ENCODE measurements at regions not wholly inside any gene's neighbourhood (a gene's known extent, or its start where the extent isn't known, plus 50 kb on each side); places are given as distances from the start of the nearest gene placed in this dataset.

DNA sequence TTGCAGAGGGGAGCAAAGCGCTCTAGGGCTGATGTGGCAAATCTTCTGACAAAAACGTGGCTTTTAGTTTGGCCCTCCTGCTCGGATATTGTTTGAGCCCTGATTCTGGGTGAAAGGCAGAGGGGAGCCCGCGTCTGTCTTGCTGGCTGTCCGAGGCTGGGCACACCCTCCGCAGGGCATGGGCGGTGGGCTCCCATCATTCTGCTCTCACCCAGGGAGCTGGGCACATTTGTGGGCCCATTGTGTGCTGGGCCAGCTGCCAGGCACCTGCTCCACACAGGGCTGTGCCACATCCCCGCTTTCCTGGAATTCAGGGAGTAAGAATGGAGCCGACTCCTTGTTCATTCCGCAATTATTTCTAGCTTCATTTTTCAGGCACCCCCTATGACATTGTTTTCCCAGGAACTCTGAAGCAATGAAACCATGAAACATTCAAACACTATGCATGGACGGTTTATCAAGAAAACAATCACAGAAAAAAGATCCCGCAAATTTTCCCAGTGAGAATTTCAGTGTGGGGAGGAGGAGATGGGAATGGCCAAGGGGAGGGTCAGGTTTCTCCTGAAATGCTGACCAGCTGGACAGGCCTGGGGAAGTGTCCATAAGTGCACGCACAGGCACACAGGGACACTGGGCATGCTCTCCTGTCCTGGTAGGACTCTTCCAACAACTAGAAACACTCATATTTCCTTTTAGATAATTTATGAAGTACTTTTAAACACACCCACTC, 341.1 kb downstream of the CXCL12 start:
- TF ChIP-seq, protein P1, sequence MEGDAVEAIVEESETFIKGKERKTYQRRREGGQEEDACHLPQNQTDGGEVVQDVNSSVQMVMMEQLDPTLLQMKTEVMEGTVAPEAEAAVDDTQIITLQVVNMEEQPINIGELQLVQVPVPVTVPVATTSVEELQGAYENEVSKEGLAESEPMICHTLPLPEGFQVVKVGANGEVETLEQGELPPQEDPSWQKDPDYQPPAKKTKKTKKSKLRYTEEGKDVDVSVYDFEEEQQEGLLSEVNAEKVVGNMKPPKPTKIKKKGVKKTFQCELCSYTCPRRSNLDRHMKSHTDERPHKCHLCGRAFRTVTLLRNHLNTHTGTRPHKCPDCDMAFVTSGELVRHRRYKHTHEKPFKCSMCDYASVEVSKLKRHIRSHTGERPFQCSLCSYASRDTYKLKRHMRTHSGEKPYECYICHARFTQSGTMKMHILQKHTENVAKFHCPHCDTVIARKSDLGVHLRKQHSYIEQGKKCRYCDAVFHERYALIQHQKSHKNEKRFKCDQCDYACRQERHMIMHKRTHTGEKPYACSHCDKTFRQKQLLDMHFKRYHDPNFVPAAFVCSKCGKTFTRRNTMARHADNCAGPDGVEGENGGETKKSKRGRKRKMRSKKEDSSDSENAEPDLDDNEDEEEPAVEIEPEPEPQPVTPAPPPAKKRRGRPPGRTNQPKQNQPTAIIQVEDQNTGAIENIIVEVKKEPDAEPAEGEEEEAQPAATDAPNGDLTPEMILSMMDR (IDR thresholded peaks at IDR 0.05 in 8 of 11, conservative IDR thresholded peaks at IDR 0.05 in 3 of 11) = no peak
- TF ChIP-seq POLR2A (IDR thresholded peaks at IDR 0.05) = no peak
